ENCODE measurements at regions not wholly inside any gene's neighbourhood (a gene's known extent, or its start where the extent isn't known, plus 50 kb on each side); places are given as distances from the start of the nearest gene placed in this dataset.

GRCh38 chr11:42171046-42171445, 711.6 kb upstream of the LRRC4C start:
- Histone ChIP-seq H3K9me3 (no peaks in the 10 kb centered on the region), H3K4me1 (no peaks in the 10 kb centered on the region), H3K4me3 (no peak overlapping the region), H3K36me3 (no peaks in the 10 kb centered on the region), H3K27ac (no peak overlapping the region), H3K27me3 (no peaks in the 10 kb centered on the region)
- DNase-seq (ENCODE audit: low spot score in 2 of 2) = no peak
- intact Hi-C loops (cut with DNase I; ENCODE audit: low total_unique reads) = no loop called here
- TF ChIP-seq, protein P1, sequence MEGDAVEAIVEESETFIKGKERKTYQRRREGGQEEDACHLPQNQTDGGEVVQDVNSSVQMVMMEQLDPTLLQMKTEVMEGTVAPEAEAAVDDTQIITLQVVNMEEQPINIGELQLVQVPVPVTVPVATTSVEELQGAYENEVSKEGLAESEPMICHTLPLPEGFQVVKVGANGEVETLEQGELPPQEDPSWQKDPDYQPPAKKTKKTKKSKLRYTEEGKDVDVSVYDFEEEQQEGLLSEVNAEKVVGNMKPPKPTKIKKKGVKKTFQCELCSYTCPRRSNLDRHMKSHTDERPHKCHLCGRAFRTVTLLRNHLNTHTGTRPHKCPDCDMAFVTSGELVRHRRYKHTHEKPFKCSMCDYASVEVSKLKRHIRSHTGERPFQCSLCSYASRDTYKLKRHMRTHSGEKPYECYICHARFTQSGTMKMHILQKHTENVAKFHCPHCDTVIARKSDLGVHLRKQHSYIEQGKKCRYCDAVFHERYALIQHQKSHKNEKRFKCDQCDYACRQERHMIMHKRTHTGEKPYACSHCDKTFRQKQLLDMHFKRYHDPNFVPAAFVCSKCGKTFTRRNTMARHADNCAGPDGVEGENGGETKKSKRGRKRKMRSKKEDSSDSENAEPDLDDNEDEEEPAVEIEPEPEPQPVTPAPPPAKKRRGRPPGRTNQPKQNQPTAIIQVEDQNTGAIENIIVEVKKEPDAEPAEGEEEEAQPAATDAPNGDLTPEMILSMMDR (IDR thresholded peaks at IDR 0.05) = no peak
- TF ChIP-seq POLR2AphosphoS5 (IDR thresholded peaks at IDR 0.05) (no peak), POLR2A (IDR thresholded peaks at IDR 0.05) (no peak)

GRCh38 chr11:42172441-42172840, 713.0 kb upstream of the LRRC4C start:
- Histone ChIP-seq H3K27me3 (no peaks in the 10 kb centered on the region), H3K4me1 (no peaks in the 10 kb centered on the region), H3K36me3 (no peaks in the 10 kb centered on the region), H3K9me3 (no peaks in the 10 kb centered on the region), H3K27ac (no peak overlapping the region), H3K4me3 (no peak overlapping the region)
- intact Hi-C loops (cut with DNase I; ENCODE audit: low total_unique reads) = no loop called here
- TF ChIP-seq POLR2AphosphoS5 (IDR thresholded peaks at IDR 0.05) = no peak
- no peak for TF ChIP-seq POLR2A (IDR thresholded peaks at IDR 0.05)
- TF ChIP-seq, protein P1 (IDR thresholded peaks at IDR 0.05) = no peak
- no peak for DNase-seq (ENCODE audit: low spot score in 2 of 2)

DNA sequence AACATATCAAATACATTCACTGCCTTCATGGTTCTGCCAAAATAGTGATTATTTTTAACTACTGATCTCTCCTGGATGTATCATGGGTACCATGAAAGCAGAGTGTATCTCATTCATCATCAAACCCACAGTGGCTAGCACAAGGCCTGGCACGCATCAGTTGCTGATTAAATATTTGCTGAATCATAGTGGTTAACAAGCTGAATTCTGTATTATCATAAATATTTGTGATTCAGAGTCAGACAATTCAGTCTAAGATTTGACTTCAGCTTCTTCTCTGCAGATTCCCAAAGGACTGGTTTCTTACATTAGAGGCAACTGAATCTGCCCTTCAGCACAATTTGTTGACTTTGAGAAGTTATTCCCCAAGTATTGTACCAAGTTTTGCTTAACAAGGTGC, 715.8 kb upstream of the LRRC4C start:
- Histone ChIP-seq H3K27ac (no peak overlapping the region), H3K4me1 (no peaks in the 10 kb centered on the region), H3K36me3 (no peaks in the 10 kb centered on the region), H3K4me3 (no peak overlapping the region), H3K27me3 (no peaks in the 10 kb centered on the region), H3K9me3 (no peaks in the 10 kb centered on the region)
- TF ChIP-seq POLR2A (IDR thresholded peaks at IDR 0.05) = no peak
- no peak for TF ChIP-seq POLR2AphosphoS5 (IDR thresholded peaks at IDR 0.05)
- intact Hi-C loops (cut with DNase I; ENCODE audit: low total_unique reads) = no loop called here
- no peak for DNase-seq (ENCODE audit: low spot score in 2 of 2)

DNA sequence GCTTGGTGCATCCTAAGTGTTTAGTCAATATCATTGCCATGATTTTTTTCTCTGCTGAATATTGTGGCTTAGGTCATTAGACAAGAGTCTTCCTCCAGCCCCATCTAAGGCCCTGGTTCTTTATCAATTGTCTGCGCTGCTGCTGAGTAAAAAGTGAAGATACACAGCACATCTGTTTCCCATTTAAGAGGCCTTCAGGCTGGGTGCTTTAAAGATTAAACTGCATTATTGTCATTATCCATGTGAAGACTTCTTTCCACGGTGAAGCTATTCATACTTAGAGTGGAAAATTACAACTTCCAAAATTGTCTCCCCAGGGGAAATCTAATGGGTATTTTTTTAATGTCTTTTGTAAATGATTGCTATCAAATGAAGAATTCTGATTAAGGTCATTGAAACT, 719.8 kb upstream of the LRRC4C start:
- H3K4me3 ChIP-seq = no peak overlapping the region
- DNase-seq (ENCODE audit: low spot score in 2 of 2) = no peak

GRCh38 chr11:42195289-42196013, 736.0 kb upstream of the LRRC4C start:
- Histone ChIP-seq H3K27me3 (no peaks in the 10 kb centered on the region), H3K4me1 (no peaks in the 10 kb centered on the region), H3K4me3 (no peak overlapping the region), H3K27ac (no peak overlapping the region), H3K9me3 (no peaks in the 10 kb centered on the region), H3K36me3 (no peaks in the 10 kb centered on the region)
- intact Hi-C loops (cut with DNase I; ENCODE audit: low total_unique reads) = no loop called here
- TF ChIP-seq POLR2AphosphoS5 (IDR thresholded peaks at IDR 0.05) = no peak
- TF ChIP-seq, protein P1 (IDR thresholded peaks at IDR 0.05) = no peak
- no peak for TF ChIP-seq POLR2A (IDR thresholded peaks at IDR 0.05)
- DNase-seq (ENCODE audit: low spot score in 2 of 2) = no peak

More for the DNA sequence above, 719.8 kb upstream of the LRRC4C start:
- no peak overlapping the region for H3K27ac ChIP-seq
- TF ChIP-seq POLR2A (IDR thresholded peaks at IDR 0.05) (no peak), POLR2AphosphoS5 (IDR thresholded peaks at IDR 0.05) (no peak)
- TF ChIP-seq, protein P1 (IDR thresholded peaks at IDR 0.05) = no peak
- no peaks in the 10 kb centered on the region for H3K9me3 ChIP-seq
- no peaks in the 10 kb centered on the region for H3K36me3 ChIP-seq
- intact Hi-C loops (cut with DNase I; ENCODE audit: low total_unique reads) = no loop called here
- no peaks in the 10 kb centered on the region for H3K4me1 ChIP-seq
- H3K27me3 ChIP-seq = no peaks in the 10 kb centered on the region
